Nephron (organoid): ENCODE measurements at regions not wholly inside any gene's neighbourhood (a gene's known extent, or its start where the extent isn't known, plus 50 kb on each side); places are given as distances from the start of the nearest gene placed in this dataset.

Experiments
- H3K27ac Mint-ChIP-seq, 3 experiments: 2 replicates each; pipeline ENCODE4 v1.8.0; 2020; ENCODE audit warnings: mixed read lengths in 3 of 3, mild to moderate bottlenecking in 2 of 3, moderate library complexity in 1 of 3
- H3K27me3 Mint-ChIP-seq: 2 replicates; pipeline ENCODE4 v1.8.0; 2021; ENCODE audit warnings: low read depth, mild to moderate bottlenecking, moderate library complexity, mixed read lengths
- H3K36me3 Mint-ChIP-seq: 2 replicates; pipeline ENCODE4 v1.8.0; 2020; ENCODE audit warnings: low read depth, mixed read lengths
- H3K4me1 Mint-ChIP-seq: 2 replicates; pipeline ENCODE4 v1.8.0; 2020; ENCODE audit warnings: mixed read lengths
- H3K4me3 Mint-ChIP-seq, 3 experiments: 2 replicates each; pipeline ENCODE4 v1.8.0; 2020; ENCODE audit warnings: mild to moderate bottlenecking in 3 of 3, mixed read lengths in 3 of 3, moderate library complexity in 2 of 3
- H3K9me3 Mint-ChIP-seq: 2 replicates; pipeline ENCODE4 v1.8.0; 2020; ENCODE audit warnings: mixed read lengths
- CTCF ChIP-seq, 3 experiments: fragments of 200-600 bp; sonication (generic); IDR thresholded peaks; one replicate each; pipeline ENCODE4 v1.5.0; 2021; ENCODE audit warnings: antibody characterized with exemption in 3 of 3; ENCODE audit not compliant: unreplicated experiment in 3 of 3

- Mint-ChIP-seq H3K9me3 (no peaks in the 10 kb centered on the region), H3K27me3 (peaks cover 15% of the 10 kb centered on the region), H3K4me1 (peaks cover 17% of the 10 kb centered on the region), H3K4me3 (peak overlapping the region in 2 of 3 experiments; percentile 5 to 24), H3K36me3 (no peaks in the 10 kb centered on the region), H3K27ac (peak overlapping the region in 2 of 3 experiments; percentile 22 to 62)
- no peak for TF ChIP-seq CTCF (IDR thresholded peaks at IDR 0.05; ENCODE audit: unreplicated experiment in 3 of 3)
These were observed 67.8 kb upstream of the SOX9 start for GRCh38 chr17:72053036-72053435.

- Mint-ChIP-seq H3K4me3 (peak overlapping the region in 1 of 3 experiments; percentile 31), H3K27me3 (peaks cover 16% of the 10 kb centered on the region), H3K9me3 (no peaks in the 10 kb centered on the region), H3K27ac (peak overlapping the region in 1 of 3 experiments; percentile 28), H3K36me3 (no peaks in the 10 kb centered on the region), H3K4me1 (peaks cover 17% of the 10 kb centered on the region)
- no peak for TF ChIP-seq CTCF (IDR thresholded peaks at IDR 0.05; ENCODE audit: unreplicated experiment in 3 of 3)
These were observed 67.4 kb upstream of the SOX9 start for GRCh38 chr17:72053449-72053848.

GRCh38 chr17:72056155-72056554, 64.7 kb upstream of the SOX9 start:
- Mint-ChIP-seq H3K36me3 (no peaks in the 10 kb centered on the region), H3K9me3 (no peaks in the 10 kb centered on the region), H3K4me1 (peaks cover 24% of the 10 kb centered on the region), H3K4me3 (no peak overlapping the region), H3K27ac (no peak overlapping the region), H3K27me3 (peaks cover 25% of the 10 kb centered on the region)
- no peak for TF ChIP-seq CTCF (IDR thresholded peaks at IDR 0.05; ENCODE audit: unreplicated experiment in 3 of 3)

- Mint-ChIP-seq H3K4me1 (peaks cover 24% of the 10 kb centered on the region), H3K9me3 (no peaks in the 10 kb centered on the region), H3K27me3 (peaks cover 25% of the 10 kb centered on the region), H3K27ac (no peak overlapping the region), H3K4me3 (no peak overlapping the region), H3K36me3 (no peaks in the 10 kb centered on the region)
- TF ChIP-seq CTCF (IDR thresholded peaks at IDR 0.05; ENCODE audit: unreplicated experiment in 3 of 3) = no peak
These were observed 64.0 kb upstream of the SOX9 start for GRCh38 chr17:72056727-72057290.

GRCh38 chr17:72060084-72060483, 60.7 kb upstream of the SOX9 start:
- TF ChIP-seq CTCF (IDR thresholded peaks at IDR 0.05; ENCODE audit: unreplicated experiment in 3 of 3) = no peak
- no peak overlapping the region for H3K4me3 Mint-ChIP-seq
- no peaks in the 10 kb centered on the region for H3K9me3 Mint-ChIP-seq
- H3K36me3 Mint-ChIP-seq = no peaks in the 10 kb centered on the region
- peaks cover 7% of the 10 kb centered on the region for H3K4me1 Mint-ChIP-seq
- H3K27ac Mint-ChIP-seq = no peak overlapping the region
- peaks cover 14% of the 10 kb centered on the region for H3K27me3 Mint-ChIP-seq

GRCh38 chr17:72063262-72063661, 57.6 kb upstream of the SOX9 start:
- Mint-ChIP-seq H3K9me3 (peaks cover 3% of the 10 kb centered on the region), H3K27me3 (peaks cover 14% of the 10 kb centered on the region), H3K27ac (no peak overlapping the region), H3K4me3 (no peak overlapping the region), H3K36me3 (no peaks in the 10 kb centered on the region), H3K4me1 (peaks cover 7% of the 10 kb centered on the region)
- no peak for TF ChIP-seq CTCF (IDR thresholded peaks at IDR 0.05; ENCODE audit: unreplicated experiment in 3 of 3)
